ENCODE measurements at regions not wholly inside any gene's neighbourhood (a gene's known extent, or its start where the extent isn't known, plus 50 kb on each side); places are given as distances from the start of the nearest gene placed in this dataset.
"Not testable (repeated sequence)": the region's sequence is repeated elsewhere in the genome, so short reads cannot be mapped to it uniquely, and the experiment has no call there.

DNA sequence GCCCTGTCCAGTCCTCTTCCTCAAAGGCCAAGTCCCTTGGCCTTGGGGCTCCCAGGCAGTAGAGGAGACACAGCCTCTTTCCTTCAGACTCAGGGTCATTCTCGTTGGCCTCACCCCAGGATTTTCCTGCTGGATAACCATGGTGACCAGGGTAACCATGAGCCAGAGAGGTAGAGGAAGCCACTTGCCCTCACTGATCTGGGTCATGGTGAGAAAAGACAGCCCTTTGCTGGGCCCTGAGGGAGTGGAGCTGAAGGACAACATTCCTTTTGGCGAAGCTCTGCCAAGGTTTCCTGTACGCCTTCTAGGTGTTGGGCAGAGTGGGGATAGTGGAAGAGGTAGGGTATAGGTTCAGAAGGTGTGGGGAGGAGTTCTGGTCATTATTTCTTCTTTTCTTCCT lies 53.1 kb upstream of the WNT4 start:
- DNase-seq: no peak

DNA sequence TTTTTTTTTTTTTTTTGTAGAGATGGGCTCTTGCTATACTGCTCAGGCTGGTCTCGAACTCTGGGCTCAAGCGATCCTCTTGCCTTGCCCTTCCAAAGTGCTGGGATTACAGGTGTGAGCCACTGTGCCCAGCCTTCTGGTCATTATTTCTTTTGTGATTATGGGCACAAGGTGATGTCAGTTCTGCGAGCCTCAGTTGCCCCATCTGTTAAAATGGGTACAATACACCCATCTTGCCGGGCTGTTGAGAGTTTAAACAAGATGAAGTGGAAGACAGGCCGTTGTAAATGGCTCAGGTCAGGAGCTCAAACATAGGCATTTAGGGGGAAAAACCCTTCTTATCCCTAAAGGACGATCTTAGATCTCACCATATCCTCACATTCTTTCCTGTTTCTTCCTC lies 53.7 kb upstream of the WNT4 start:
- DNase-seq: no peak

DNA sequence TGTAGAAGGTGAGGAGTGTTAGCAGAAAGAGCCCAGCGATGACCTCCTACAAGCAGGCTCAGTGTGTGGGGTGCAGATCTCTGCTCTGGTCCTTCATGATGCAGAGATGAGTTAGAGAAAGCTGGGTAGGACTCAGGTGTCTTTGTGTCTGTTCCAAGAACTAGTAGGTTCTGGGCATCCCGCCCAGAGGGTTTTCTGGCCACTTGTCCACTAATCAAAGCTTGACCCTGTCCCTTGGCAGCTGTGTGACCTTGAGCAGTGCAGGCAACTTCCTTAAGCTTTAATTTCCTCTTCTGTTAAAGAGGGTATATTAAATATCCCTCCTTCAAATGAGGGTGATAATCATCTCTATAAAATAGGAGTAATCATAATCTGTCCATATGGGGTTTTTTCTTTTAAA lies 54.7 kb upstream of the WNT4 start:
- no peak for DNase-seq

DNA sequence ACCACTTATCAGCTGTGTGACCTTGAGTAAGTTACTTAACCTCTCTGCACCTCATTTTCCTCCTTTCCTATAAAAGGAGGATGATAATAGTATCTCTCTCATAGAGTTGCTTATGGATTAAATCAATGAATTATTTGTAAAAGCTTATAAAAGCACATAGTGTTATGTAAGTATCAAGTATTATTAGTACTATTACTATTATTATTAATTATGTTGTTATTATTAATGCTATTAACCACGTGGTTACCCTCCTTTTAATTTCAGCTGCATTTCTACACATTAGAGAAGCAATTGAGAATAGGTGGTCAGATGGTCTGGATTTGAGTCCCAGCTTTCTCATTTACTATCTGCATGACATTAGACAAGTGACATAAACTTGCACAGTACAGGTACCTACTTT lies 58.1 kb upstream of the WNT4 start:
- no peak for DNase-seq

DNA sequence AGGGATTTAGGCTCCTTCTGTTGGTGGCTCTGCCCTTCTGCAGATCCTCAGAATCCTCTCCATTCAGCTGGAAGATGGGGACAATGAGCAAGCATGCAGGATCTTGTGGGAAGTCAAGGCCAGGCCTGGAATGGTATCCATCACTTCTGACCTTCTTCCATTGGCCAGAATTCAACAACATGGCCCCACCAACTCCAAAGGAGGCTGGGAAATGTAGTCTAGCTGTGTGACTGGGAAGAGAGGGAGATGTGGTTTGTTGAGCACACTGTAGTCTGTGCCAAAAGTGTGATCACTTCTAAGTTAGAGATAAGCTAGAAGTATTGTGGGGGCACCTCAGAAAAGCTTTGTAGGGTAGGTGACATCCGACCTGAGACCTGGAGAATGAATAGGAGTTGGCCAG lies 60.4 kb upstream of the WNT4 start:
- DNase-seq: no peak

DNA sequence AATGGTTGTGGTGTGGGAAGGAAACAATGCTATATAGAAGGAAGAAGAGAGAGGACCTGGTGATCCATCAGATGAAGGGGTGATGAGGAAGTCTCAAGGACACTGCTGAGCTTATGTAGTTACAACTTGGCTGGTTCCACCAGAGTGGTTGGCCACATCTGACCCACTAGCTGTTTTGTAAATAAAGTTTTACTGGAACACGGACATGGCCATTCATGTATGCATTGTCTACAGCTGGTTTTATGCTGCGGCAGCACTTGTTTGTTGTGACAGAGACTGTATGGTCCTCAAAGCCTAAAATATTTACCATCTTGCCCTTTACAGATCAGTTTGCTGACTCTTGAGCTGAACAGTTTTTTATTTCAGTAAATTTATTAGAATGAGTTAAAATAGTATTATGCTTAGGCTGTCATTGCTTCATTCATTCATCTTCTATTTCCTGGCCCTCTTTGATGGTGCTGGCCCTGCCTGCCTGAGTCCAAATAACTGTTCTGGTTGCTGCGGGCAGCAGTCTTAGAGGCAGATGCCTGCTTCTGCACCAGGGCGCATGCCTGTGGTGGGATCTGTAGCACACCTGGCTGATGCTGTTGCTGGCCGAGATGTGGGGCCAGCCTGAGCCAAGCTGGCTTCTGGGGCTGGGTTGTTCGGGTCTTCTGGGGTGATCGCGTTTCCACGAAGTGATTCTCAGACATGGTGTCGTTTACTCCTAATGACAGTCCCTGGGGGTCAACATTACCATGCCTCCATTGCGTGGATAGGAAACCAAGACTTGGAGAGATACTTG lies 61.4 kb upstream of the WNT4 start:
- DNase-seq: no peak

DNA sequence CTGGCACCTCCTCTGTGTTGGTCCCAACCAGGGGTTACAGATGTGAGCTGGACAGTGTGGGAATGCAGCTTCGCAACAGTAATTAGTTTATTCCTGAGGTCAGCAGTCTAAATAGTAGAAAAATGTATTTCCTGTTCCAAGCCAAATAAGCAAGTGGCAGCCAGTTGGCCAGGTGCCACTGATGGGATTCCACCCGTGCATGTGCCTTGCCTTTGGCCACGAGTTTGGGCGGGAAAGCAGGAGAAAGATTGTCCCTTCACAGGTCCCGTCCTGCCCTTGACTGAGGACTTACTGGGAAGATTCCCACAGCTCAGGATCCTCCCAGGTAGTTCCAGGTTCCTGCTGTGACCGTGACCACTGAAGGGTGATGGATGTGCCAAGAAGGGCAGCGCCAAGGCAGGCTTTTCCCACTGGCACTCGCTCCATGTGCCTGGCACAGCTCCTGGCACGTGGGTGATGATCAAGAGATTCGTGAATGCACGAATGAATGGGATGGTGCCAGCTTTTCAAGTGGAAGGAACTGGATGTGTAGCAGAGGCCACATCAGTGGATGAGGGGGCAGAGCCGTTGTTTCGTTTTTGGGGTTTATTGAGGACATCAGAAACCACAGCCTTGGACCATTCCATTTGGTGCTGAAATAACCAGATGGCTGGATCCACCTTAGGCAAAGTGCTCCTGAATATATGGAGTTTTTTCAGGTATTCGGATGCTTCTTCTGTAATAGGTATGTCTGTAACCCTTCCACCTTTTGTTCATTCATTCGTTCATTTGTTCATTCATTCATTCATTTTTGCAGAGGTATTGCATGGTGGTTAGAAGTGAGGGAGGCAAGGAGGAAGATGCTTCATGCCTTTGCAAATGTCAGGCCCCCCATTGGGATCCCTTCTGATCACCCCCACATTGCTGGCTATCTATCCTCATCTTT lies 62.4 kb upstream of the WNT4 start:
- DNase-seq: no peak

DNA sequence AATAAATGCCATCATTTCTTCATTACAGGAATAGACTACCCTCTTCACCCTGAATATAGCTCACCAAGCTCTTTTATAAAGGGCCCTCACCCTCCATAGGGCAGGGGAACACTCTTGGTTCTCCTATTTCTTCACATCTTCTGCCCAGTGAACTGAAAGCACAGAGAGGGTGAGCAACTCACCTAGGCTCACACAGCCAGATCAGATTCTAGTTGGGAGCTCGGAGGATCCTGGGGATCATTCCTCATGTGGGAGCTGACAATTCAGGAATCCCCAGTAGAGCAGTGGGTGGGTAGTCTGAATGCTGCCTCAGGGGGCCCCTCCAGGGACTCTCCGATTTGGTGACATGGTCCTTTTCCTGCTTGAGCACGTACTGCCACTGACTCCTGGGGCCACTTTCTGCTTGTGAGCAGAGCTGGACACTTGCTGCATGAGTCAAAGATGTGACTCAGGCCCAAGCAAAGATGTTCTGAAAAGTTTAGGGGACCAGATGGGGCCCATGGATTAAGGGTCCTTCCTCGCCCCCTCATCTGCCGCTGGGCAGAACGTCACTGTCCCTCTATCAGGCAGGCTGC lies 63.7 kb upstream of the WNT4 start:
- DNase-seq: no peak

DNA sequence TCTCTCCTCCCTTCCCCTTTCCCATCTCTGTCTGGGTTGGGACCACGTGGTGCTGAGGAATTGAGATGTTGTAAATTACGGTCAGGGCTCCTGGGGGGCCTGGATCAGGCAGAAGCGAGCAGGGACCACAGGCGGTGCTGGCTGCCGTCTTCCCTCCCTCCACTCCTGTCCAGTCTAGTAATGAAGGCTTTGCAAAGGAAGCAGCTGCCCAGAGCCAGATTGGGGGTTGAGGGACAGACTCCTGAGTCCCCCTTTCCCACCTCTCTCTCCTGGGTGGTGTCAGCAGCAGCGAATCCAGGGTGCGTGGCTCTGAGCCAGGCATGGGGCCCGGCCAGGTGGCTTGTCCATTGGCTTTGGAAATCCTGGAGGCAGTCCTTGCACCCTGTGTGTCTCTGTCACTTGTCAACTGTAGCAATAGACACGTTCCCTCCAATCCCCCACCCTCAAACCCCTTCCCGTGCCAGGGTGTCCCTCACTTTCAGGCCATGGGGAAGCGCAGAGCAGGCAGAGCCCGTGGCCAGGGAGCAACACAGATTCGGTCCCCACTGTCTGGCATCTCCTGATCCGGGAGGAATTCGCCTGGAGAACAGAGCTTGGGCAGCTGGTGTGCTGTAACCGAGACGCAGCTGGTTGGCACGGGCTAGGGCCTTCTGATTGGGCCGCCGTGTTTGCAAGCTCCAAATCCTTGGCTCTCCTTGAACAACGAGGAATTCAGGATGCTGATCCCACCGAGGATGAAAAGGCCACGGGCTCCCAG lies 64.8 kb upstream of the WNT4 start:
- DNase-seq: peak; percentile 40

DNA sequence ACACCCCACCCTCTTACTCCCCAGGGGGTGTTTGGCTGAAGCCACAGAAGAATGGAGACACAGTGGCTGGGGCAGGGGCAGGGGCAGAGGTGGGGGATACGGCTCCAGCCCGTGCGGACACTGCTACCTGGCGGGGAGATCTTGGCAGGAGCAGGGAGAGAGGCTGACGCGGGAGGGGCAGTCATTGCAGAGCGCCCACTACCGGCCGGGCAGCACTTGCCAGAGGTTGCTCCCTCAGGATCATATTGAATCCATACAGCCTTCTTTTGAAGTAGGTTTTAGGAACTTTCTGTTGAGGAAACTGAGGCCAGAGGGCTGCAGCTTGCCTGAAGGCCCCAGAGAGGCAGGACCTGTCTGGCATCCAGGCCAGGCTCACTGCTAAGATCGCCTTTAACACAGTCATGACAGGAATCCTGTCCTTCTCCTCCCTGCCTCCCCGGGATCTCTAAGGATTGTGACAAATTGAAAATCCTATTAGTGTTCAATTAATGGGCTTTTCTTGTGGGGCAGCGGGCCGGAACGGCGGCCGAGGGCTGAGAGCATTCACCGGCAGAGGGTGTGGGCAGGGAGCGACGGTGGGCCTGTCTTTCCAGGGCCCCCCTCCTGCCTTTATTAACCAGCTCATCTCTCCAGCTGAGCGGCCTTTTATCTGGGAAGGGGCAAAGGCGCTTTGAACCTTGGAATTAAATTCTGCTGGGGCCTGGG lies 65.5 kb upstream of the WNT4 start:
- no peak for DNase-seq

DNA sequence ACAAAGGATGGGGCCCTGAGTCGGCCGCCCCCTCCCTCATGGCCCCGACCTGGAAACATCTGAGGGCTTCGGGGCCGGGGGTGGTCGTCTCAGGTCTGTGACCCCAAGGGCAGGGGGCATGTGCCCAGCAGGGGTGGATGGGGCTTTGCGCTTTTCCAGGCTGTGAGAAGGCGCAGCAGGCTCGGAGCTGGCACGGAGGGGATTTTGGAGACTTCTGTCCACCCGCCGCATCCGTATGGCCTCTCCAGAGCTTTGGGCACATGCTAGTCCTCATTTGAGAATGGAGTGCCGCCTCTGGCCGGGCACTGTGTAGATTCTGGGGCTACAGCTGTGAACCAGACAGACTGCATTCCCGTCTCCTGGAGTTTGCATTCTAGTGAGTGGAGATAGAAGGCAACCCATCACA lies 66.1 kb upstream of the WNT4 start:
- no peak for DNase-seq

DNA sequence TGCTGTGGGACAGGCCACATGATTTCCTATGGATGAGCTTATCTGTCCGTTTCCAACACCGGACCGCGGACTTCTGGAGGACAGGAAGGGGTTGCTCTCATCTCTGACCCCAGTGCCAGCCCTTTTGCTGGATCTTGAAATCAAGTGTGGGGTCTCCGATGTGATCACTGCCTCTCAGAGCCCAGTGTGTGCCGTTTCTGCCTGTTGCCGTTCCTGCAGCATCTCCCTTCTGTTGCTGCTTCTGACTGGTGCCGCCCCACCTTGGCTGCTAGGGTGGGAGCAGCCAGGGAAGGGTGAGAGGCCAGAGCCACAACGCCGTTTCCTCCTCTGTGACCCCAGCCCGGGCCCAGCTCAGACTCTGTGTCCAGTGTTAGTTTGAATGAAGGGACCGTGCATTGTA lies 67.3 kb upstream of the WNT4 start:
- DNase-seq: no peak

DNA sequence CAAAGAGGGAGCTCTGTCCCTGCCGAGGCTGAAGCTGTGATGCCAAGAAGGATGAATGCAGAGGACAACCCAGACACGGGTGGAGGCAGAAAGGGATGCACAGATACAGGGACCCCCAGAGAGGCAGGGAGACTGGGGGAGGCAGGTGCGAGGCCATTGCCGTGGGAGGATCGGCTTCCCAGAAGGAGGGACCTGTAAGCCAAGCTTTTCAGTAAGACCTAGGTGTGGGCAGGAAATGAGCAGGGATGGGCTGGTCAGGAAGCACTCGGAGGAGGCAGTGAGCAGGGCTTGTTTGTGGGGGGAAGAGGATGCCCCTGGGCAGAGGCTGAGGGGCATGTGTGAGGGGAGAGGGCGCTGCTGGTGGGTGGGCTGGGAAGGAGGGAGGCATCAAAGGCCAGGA lies 67.7 kb upstream of the WNT4 start:
- no peak for DNase-seq

DNA sequence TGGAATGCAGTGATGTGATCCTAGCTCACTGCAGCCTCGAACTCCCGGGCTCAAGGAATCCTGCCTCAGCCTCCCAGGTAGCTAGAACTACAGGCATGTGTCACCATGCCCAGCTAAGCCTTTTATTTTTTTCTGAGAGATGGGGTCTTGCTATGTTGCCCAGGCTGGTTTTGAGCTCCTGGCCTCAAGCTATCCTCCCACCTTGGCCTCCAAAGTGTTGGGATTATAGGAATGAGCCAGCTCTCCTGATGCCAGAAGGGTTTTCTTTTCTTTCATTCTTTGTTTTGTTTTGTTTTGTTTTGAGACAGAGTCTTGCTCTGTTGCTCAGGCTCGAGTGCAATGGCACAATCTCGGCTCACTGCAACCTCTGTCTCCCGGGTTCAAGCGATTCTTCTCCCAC lies 68.6 kb upstream of the WNT4 start:
- DNase-seq: not testable (repeated sequence)

DNA sequence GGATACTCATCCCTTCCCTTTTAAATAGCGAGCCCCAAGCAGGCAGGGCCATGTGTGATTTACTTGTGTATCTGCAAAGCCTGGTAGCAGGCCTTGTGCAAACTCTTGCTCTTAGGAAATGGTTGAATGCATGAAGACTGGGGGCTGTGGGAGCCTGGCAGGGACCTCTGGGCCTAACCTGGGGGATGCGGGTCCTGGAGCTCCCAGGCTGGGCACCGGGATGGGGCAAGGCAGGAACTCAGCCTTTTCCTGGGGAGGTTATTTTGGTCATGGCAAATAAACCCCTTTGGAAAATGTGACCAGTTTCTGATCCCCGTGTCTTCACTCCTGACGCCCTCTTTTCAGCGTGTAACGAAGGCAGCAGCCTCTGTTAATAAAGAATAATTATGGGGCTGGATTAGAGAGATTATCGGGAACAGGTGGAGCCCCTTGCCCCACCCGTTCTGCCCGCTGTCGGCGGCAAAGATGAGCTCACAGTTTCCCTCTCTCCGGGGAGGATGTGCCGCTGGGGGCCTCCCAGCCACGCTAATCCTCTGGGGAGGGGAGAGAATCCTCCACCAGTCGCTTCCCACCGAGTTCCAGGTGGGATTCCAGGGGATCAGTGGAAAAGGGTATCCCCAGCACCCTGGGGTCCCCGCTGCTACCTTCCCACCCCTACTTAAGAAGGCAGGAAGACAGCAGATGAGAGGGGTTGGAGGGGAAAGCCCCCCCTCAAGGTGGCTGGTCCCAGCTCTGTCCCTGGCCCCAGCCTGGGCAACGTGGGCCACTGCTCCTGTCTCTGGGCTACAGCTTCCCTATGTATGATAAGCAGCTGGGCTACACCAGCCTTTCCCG lies 69.7 kb upstream of the WNT4 start:
- no peak for DNase-seq

DNA sequence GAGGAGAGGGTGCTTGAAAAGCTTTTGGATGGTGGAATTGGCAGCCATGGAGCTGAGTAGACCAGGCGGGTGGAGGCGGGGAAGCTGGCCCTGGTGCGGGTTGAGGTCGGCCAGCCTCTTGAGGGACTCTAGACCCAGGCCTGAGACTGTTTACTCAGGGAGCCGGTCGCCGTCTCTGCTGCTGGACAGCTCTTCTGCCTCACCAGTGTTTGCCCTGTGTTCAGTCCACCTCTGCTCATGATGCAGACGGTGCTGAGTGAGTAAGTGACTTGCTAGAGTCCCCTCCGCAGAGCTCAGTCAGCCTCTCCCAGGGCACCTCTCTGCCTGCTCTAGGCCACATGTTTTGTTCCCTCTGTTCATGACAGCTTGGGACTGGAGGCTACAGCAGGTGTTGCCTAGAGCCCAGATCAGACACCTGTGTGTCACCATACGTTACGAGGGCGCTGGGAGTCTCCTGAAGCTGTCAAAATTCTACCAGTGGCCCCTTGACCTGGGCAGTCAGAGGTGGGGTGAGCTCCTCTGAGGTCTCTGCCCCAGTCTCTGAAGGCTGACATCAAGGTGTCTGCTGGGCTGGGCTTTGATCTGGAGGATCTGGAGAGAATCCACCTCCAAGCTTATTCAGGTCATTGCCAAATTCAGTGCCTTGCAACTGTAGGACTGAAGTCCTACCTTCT lies 73.5 kb upstream of the WNT4 start:
- no peak for DNase-seq

DNA sequence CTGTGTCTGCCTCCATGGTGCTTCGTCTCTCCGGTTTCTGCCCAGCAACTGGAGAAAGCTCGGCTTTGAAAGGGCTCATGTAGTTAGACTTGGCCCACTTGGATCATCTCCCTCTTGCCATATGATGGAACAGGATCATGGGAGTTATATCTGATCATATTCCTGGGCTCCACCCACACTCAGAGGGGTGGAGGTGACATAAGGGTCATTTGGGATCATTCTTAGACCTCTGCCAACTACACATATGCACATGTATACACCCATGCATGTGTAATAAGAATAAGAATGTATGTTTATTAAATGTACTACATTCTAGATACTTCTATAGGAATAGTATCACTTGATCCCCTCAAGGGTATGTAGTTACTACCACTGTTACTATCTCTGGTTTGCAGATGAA lies 74.1 kb upstream of the WNT4 start:
- no peak for DNase-seq

DNA sequence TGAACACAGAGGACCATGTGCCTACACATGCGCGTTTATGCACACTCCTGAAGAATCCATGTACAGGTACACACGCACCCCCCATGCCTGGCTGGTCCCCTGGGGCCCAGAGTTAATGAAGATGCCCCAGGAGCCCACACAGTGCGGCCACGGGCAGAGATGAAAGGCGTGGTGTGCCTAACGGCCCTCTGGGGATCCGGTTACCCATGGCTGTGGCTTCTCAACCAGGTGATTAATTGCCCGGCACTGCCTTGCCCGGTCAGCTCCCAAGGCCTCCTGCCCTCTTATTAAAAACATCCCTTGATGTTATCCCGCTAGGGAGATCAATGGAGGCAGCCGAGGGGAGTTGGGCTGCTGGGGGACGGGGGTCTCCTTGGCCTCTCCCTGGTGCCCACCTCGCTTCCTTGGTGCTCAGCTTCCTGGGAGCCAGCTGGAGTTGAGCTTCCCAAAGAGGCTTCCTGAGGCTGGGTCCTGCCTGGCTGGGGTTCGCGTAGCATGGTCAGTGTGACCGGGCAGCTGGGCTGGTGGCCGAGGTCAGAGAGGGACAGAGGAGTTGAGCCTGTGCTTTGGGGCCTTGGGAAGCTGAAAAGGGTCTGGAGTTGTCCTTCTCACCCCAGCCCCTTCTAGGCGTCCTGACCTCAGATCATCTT lies 75.0 kb upstream of the WNT4 start:
- no peak for DNase-seq

DNA sequence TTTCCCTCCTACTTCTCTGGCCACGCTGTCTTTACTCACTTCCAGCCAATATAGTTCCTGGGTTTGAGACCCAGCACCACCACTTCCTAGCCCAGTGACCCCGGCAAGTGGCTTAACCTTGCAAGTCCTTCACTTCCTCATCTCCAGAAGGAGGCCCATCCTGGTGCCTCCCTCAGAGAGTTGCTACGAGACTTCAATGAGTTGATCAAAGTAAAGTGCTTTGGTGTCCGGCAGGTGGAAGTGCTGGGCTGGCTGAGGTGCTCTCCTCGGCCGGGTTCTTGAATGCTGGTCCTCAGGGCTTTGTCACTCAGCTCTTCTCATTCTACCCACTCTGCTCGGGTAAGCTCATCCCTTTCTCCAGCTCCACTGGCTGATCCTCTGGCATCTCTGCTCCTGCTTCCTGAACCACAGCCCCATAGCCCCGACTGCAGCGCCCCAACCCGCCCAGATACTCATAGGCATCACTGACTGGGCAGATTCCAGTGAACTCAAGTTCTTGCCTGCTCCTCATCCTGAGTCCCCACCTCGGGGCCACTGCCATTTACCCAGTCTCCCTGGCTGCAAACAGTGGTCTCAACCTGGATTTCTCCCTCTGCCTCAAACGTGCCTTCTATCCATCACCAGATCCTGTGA lies 75.8 kb upstream of the WNT4 start:
- no peak for DNase-seq

DNA sequence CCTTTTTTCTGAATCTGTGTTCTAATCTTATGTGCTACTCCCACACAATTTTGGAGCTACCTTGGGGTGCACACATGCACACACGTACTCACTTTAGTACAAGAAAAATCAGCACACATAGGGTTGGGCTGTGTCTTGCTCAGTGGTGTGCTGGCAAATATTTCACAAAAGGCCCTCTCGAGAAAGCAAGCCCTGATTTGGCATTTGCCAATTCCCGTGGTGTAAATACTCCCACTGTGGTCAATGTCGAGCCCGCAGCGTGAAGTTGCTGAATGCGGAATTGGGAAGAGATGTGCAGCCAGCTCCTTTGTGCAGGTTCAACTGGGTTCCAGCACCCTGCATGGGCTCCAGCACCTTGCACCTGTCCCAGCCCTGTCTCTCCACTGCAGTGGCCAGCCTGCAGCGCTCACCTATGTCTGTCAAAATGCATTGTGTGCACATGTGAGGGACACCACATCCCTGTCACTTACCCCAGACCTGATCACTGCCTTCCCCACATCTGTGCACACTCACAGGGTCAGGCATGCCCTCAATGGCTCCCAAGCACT lies 78.4 kb upstream of the WNT4 start:
- no peak for DNase-seq
